ENCODE measurements at regions not wholly inside any gene's neighbourhood (a gene's known extent, or its start where the extent isn't known, plus 50 kb on each side); places are given as distances from the start of the nearest gene placed in this dataset.
A peak's percentile ranks its signal among the peaks of the same experiment; 100 is the strongest.

- no peak for TF ChIP-seq CTCF (conservative IDR thresholded peaks at IDR 0.05; ENCODE audit: low read depth, low read length)
- H3K4me3 ChIP-seq (ENCODE audit: low read depth, low read length): no peak overlapping the region
- no peak for DNase-seq (ENCODE audit: low read depth)
These were observed 290.8 kb upstream of the MC4R start for GRCh38 chr18:60663060-60663989.

DNA sequence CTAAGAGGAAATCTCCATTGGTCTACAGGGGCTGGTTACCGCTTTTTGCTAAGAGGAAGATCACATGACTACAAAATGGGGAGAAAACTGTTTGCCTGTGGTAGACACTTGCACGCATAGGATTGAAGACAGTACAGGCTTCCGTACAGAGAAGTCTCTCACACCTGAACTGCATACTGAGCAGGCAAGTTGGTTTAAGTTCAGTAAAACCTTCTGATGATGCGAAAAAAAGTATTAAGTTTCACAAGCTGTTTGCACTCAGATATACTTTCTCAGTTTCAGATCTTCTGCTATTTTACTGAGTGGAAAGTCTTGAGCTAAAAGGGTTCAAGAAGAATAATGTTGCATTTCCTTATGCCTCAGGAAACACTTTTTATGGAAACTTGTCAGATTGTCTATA, 292.2 kb upstream of the MC4R start:
- no peak for DNase-seq (ENCODE audit: low read depth)
- no peak overlapping the region for H3K4me3 ChIP-seq (ENCODE audit: low read depth, low read length)
- TF ChIP-seq CTCF (conservative IDR thresholded peaks at IDR 0.05; ENCODE audit: low read depth, low read length): no peak

DNA sequence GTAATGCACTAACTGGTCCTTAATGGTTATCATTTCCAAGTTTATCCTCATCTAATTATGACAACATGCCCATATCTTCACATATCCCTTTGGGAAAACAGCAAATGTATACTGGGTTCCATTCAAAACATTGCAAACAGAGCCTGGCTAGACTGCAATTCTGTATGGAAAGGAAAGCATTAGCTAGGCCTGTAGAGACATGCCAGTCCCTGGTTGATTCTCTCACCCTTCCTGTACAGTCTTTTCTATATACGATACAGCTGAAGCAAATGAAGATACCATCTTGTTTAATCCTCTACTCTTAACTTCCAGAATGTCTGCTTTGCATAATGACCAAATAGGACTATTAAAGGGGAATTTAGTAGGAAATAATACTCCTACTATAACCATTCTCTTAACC, 294.4 kb upstream of the MC4R start:
- TF ChIP-seq CTCF (conservative IDR thresholded peaks at IDR 0.05; ENCODE audit: low read depth, low read length): no peak
- no peak for DNase-seq (ENCODE audit: low read depth)

GRCh38 chr18:60668583-60668982, 296.0 kb upstream of the MC4R start:
- TF ChIP-seq CTCF (conservative IDR thresholded peaks at IDR 0.05; ENCODE audit: low read depth, low read length): no peak
- DNase-seq (ENCODE audit: low read depth): peak; percentile 5

More for the DNA sequence above, 294.4 kb upstream of the MC4R start:
- no peak overlapping the region for H3K4me3 ChIP-seq (ENCODE audit: low read depth, low read length)

GRCh38 chr18:60669938-60670337, 297.4 kb upstream of the MC4R start:
- TF ChIP-seq CTCF (conservative IDR thresholded peaks at IDR 0.05; ENCODE audit: low read depth, low read length): no peak

More at GRCh38 chr18:60668583-60668982, 296.0 kb upstream of the MC4R start:
- H3K4me3 ChIP-seq (ENCODE audit: low read depth, low read length): no peak overlapping the region

DNA sequence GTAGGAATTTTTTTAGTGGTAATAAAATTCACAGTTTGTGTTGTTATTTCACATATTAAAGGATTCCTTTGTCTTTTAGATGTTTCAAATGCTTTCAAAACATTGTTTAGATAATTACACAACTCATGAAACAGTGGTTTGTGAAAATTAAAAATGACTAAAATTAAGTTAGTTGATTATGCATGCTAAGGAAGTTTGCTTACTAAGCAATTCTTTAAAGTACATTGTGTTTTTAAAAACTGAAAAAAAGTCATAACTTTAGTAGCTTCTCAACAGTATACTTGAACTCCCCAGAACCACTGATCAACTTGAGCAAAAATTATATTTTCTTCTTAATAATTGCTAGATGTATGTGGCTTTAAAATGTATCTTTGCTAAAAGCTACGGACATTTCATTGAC, 298.4 kb upstream of the MC4R start:
- TF ChIP-seq CTCF (conservative IDR thresholded peaks at IDR 0.05; ENCODE audit: low read depth, low read length): no peak
- H3K4me3 ChIP-seq (ENCODE audit: low read depth, low read length): no peak overlapping the region
- no peak for DNase-seq (ENCODE audit: low read depth)

More at GRCh38 chr18:60669938-60670337, 297.4 kb upstream of the MC4R start:
- DNase-seq (ENCODE audit: low read depth): no peak
- no peak overlapping the region for H3K4me3 ChIP-seq (ENCODE audit: low read depth, low read length)

DNA sequence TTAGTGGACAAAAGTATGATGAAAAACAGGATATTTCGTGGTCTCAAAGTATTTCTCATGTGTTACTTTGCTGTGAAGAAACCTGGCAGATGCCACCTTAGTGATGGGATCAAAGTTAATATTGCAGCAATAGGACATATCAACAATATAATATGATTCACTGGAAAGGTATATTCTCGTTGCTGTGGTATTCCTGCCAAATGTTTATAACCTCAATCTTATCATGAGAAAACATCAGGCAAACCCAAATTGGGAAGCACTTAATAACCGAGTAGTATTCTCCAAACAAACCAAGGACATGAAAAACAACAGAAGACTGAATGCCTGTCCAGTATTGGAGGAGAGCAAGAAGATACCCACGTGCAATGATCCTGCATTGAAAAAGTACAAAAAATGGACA, 302.6 kb upstream of the MC4R start:
- TF ChIP-seq CTCF (conservative IDR thresholded peaks at IDR 0.05; ENCODE audit: low read depth, low read length): no peak

More for the DNA sequence above, 302.6 kb upstream of the MC4R start:
- no peak overlapping the region for H3K4me3 ChIP-seq (ENCODE audit: low read depth, low read length)
- DNase-seq (ENCODE audit: low read depth): no peak
